ENCODE measurements at regions not wholly inside any gene's neighbourhood (a gene's known extent, or its start where the extent isn't known, plus 50 kb on each side); places are given as distances from the start of the nearest gene placed in this dataset.

DNA sequence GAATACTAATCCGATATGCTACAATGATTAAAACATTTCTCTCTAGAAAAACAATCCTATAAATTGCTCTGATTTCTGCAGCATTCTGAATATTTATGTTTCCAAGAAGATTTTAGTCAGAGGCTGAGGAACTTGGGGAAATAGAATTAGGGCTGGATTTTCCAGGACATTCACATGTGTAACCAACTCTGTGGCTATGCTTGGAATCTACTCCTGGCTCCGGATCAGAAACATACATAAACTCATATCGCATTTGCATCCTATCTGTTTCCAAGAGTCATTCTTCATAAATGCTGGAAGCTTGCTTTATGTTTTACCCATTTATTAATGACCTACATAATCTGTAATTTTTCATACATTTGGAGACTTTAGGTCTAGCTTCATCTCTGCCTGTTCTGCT lies 459.9 kb upstream of the MARCKS start:
- no peak for DNase-seq

DNA sequence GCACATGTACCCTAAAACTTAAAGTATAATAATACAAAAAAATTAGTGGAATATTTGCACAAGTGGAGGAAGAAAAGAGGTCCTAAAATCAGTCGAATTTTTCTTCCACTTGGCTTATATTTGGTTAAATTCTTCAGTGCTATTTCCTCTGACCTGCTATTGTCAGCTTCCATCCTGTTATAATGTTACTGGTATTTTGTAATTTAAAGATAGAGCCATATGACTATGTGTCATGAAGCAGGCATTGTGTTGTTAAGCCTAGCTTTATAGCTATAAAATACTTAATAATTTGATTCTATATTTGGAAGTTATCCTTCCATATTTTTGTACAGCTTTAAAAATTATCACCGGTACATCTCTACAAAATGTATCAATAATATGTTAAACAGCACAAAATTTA lies 455.9 kb upstream of the MARCKS start:
- no peak for DNase-seq

DNA sequence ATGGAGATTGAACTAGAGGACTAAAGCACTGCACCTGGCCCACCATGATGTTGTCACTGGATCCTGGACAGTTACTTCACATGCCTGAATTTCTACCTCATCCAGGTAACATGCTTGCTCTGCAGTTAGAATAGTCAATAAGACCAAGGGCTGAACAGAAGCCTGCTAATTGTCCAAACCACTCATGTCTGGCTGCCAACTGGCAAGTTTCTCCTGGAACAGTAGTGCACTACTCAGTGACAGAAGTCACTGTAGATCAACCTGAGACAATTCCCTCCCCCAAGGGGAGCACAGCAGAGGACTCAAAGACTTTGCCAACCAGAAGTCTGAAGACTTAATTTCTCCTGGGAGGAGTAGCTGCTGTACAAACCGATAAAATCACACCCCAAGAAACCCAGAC lies 454.6 kb upstream of the MARCKS start:
- peak; percentile 31 for DNase-seq

DNA sequence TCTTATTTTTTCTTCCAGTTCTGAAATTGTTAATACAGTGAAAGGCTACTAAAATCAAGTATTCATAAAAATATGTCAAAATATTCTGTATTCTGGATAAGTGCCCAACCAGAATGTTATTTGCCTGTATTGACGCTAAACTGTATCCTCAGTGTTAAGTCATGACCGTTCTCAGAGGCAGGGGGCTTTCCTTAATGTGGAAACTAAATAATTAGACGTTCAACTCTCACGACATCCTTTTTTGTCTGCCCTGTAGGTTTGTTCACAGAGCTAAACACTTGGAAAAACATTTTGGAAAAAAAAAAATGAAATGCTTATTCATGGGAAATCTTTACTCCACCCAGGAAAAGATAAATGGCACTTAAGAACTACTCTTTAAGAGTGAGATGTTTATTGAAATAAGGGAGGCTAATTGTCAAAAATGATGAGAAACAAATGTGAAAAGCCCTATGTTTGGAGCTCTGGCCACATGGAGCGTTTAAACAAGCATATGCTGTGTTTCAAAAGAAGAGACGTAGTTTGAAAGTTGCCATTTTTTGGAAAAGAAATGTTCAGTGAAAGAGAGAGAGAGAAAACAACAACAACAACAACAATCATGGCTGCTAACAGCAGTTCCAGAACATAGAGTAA lies 453.1 kb upstream of the MARCKS start:
- DNase-seq: no peak

DNA sequence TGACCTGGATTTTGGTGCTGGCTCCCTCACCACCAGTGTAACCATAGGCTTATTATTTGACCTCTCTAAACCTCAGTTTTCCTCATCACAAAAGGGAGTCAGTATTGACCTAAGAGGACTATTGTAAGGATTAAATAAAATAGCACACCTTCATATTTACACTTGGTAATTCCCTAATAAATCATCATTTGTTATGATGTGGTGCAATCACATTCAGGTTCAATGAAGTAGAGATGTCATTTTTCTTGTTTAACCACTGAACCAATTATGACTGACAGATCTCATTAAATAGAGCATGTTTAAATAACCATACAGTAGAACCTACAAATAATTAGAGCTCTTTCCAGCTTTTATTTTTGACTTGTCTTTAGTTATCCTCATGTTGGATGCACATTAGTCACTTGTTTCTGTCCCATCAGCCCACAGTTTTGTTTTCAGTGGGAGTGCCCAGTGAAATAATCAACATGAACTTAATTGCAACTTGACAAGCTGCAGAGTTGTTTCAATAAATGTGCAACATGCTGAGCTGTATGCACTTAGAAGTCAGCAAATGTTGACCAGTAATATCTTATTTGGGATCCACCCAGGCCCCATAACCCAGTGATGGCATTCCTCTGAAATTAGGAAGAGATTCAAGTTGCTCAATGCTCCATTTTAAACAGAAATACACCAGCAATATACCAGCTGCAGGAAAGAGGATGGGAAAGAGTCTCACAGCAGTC lies 451.7 kb upstream of the MARCKS start:
- no peak for DNase-seq

DNA sequence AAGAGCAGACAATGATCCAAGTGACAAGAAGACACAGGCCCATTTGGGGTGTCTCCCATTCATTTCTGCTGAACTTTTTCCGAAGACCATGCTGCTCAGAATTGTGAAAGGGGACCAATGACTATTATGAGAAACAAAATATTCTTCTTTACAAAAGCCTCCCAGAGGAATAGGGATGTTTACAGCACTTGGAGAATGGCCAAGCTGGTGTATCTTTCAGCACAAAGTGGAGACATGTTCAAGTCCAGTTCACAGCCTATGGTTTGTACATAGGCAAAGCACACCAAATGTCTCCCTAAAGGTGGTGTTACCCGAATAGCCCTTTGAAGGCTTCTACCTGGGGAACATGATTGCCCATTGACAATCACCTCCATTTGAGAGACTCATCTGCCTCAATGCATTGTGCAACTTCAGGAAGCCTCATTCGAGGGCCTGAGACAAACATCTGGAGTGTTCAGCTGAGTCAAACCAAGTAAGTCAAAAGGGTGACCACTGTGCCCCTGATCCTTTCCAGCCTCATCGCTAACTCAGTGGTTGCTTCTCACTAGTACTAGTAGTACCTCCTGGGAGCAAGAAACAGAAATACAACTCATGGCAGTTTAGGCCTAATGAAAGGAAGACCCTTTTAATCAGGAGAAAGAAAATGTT lies 451.0 kb upstream of the MARCKS start:
- peak; percentile 43 for DNase-seq

DNA sequence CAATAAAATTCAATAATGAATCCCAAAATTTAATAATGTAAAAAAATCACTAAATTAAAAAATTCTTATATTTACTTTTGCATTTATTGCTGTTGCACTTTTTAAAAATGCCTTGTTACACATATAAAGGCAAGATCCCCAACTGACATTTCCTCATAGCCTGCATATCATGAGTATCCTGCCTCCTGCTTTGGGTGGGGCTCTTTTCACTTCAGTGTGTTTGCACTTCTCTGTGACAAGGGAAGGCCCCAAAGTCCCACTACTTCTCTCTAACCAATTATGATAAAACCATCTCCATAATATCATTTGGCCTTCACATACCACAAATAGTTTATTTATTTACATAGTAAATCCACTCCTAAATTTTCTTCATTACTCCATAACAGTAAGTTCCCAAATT lies 446.1 kb upstream of the MARCKS start:
- no peak for DNase-seq

DNA sequence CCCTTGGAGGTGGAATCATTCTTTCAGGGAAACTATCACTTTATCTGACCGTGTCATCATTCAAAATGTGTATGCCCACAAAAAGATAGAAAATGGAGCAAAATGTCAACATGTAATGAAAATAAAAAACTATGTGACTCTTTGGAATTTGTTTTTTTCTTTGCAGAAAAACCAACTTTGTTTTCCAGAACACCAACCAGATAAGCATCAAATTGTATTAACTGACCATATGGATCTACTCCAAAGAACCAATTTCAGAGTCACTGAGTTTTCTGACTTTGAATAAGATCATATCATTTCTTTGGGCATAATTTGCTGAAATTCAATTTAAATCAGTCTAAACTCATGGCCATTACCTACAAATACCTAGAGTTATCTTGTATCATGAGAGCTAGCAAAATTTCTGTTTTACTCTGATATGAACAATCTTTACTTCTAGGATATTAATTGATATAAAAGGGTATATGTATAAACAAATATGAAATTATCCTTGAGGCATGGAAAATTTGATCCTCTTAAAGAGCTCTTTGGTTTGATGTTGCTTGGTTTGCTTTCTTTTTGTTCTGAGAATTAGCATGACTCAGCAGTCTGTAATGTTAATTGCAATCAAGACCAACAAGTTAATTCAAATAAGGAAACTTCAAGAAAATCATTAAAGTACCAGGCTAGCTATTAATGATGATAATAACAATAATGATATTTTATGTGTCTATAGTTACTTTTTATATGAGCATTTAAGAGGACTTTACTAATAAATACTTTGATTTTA lies 444.4 kb upstream of the MARCKS start:
- DNase-seq: no peak

DNA sequence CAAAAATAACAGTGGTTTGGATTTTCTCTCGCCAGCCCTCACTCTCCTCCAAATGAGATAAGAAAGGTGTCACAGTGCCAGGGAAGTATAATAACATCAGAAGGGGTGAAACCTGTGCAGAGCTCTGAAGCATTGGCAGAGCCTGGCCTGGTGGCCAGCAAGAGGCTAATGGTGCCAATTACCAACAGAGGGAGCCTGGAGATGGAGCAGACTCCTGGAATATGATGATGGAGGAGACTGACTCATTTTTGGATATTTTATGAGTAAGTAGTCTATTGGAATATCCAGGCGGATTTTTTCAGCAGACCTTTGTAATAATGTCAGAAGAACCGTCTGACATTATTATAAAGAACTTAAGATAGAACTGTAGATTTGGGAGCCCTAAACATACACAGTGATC lies 442.6 kb upstream of the MARCKS start:
- DNase-seq: peak; percentile 22

DNA sequence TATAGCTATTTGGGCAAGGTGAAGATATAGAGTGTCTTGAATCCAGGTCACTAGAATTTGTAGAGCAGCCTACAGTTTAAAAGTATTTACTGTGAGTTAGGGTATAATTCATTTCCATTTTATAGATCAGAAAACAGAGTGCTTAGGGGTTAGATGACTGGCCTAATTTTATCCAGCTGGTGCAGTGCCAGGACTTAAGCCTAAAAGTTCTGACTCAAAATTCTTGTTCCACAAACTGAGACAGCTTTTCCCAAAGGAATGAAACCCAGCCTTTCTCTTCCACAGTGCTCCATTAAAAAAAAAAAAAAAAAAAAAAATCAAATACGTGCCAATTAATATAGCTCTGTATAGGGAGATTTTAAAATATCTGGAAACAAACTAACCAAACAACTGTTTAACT lies 441.0 kb upstream of the MARCKS start:
- DNase-seq: no peak

DNA sequence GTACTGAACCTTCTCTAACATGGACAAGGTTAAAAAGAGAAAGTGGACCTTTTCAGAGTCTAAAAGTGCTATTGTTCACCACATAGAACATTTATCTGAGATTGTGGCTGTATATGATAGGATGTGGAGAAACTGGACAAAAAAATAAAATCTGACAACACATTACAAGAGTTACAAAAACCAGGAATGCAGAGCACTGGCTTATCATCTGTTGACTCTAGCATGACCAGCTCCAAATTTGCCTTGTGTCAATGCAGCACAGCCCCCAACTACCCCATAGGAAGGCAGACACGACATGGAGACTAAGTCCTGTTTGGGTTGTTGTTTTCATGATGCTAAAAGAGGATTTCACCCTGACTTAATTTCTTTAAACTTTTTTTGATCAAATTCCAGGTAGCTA lies 436.9 kb upstream of the MARCKS start:
- DNase-seq: no peak

DNA sequence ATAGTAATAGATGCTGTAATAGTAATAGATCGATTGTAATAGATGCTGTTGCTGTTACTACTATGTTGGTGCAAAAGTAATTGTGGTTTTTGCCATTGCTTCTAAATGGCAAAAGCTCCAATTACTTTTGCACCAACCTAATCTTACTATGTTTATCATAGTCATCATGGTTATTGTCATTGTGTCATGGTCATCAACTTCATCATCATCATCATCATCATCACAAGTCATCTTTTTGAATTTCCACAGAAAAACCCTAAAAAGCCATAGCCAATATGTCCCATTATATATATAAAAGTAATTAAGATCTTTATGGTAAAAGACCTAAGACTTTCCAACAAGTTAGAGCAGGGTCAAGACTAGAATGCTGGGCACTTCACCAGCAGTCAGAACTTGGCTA lies 435.1 kb upstream of the MARCKS start:
- DNase-seq: no peak

DNA sequence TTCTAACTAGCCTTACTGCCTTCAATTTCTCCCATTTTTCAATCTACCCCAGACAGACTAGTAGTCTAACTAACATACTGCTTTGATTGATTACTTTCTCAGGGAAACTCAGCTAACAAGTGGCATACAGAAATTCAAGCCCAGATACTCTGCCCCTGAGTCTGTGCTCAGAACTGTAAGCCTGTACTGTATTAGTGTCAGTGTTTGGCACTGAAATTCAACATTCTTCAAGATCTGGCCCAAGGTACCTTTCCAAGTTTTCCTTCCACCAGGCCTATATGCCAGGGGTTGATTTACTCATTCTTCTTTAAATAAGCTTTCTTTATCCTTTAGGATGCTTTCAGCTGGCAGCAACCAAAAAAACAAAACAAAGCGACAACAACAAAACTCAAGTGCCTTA lies 433.2 kb upstream of the MARCKS start:
- no peak for DNase-seq

DNA sequence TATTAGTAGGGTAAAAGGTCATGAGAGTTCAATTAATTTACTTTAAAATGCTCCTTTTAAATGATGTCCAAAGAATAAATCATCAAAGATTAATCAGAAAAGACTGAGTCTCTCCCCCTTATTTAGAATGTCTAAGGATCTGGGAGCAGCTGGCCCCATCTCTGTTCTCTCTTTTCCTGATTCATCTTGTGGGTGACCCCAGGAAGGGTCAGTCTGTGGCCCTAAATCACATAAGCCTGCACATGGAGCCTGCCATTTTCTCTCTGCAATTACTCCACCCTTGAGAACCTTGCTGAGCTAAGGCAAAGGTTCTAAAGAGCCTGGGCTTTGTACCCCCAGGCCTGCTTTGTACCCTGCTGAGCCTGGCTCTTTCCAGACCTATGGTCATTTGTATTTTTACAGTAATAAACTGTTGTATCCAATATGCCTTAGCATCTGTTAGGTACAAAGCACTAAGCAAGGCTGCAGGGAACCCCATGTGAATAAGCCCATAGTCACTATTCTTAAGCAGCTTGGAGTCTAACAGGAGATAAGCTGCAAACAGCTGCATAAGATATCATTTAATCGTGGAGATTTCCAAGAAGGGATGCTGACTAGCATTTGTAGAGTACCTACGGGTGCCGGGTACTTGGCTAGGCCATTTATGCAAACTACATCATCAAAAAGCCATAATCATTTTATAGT lies 431.0 kb upstream of the MARCKS start:
- no peak for DNase-seq

DNA sequence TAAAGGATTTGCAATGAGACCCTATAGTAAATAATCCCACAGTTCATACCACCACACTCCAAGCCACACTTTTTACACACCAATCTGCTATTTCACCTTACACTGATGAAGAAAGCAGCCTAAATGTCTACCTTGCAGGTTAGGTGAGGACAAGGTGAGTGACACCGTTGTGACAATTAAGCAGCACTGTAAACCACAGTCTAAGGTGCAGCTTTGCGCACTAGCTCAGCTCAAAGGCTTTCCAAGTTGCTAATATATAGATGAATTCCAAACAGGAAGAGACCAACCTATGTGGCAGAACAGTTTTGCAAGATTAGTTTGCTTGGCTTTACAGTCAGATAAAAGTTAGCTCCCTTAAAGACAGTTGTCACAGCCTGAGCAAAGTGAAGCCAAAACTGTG lies 429.5 kb upstream of the MARCKS start:
- DNase-seq: no peak

DNA sequence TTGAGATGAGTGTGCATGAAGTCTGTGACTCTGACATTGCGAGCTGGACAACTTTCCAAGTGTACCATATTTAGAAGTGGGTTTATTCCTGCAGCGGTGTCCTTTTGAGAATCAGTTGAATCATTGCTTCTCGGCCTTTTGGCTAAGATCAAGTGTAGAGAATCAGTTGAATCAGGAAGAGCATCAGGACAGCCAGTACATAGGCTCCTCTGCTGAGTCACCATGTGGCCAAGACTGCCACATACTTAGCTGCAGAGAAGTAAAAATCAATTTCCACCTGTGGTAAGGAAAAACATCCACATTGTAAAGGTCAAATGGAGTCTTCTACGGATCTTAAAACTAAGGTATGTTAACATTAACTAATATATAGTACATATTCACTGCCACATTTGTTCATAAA lies 428.4 kb upstream of the MARCKS start:
- DNase-seq: no peak

DNA sequence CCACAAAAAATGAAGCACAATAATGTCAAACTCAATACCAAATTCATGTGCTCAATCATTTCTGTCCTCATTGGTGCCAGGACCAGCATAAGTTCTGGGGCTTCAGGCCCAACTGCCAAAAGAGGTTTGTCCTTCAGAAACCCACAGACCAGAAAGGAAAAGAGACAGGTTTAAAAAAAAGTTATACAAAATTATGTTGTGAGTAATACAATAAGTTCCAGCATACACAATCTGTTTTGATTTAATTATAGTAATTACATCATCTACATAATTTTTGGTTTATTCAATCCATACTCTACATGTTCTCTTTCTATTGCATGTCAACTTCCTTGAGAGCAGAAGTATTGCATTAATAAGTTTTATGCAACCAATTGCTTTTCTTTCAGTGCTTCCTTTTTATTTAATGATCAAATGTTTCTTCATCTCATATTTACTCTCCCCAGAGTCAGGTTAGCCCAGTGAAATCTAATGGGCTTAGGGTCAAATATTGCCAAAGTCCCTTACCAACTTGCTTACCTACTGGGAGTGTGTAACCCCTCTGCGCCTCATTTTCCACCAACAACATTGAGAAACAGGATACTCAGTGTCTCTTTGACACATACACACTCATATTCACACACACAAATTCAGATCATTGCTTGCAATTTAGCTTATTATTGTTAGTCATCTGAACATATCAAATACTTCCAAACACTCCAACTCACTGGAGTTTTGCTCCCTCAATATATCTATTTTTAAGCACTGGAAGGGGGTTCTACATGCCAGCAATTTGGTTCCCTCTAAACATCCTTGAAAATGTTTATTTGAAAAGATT lies 424.4 kb upstream of the MARCKS start:
- DNase-seq: no peak

DNA sequence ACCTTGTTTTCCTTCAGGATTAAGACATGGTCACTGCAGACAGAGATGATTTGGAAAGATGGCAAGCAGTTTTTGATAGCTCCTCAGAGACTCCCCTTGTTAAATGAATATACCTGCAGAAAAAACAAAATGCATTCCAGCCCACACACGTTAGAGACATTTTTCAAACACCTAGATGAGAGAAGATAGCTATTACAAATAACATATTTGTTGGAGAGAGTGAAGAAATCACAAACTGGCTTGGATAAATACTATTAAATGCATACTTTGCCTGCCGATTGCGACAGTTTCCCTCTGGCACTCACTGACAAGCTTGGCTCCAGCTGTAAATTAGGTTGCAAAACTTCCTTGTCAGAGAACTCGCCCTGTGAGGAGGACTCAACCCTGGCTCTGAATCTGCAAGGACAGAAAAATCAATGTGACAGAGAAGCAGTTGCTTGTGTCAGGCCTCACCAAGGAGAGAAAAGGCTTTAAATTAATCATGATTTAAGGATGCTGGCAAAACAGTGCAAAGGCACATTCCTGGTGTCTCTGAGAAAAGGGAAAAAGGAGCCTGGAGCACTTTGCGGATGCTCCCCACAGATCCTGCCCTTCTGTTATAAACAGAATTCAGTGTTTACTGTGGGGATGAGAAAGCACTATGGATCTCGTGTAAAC lies 423.7 kb upstream of the MARCKS start:
- DNase-seq: no peak

DNA sequence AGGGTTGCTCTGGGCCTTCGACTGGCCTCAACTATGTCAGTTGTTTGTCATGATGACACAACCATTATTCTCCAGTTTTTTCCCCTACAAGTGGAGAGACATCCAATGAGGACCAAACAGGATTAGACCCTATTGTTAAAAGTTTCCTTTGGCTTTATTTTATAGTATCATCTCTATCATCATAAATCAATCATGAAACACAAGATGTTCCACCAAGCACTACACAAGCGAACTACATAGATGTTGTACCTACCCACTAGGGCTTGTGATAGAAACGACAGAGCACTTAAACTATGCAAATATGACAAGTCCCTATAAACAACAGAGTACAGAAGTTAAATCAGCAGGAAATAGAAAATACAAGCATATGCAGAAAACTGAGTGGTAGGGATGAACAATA lies 422.5 kb upstream of the MARCKS start:
- no peak for DNase-seq

DNA sequence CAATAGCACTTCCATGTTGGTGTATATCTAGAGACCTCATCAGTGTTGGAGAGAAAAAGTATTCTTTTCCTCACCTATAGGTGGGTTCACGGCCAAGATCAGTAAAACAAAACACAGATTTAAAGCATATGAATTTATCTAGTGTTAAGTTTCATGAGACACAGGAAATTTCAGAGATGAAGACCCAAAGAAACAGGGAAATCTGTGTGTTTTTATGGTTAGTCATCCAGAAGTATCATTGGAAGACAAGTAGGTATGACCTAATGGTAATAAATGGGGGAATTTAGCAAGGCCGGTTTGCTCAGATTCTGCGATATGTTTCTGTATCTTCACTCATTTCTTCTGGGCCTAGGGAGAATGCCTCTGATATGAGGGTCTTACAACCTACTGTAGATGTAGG lies 419.6 kb upstream of the MARCKS start:
- DNase-seq: no peak

DNA sequence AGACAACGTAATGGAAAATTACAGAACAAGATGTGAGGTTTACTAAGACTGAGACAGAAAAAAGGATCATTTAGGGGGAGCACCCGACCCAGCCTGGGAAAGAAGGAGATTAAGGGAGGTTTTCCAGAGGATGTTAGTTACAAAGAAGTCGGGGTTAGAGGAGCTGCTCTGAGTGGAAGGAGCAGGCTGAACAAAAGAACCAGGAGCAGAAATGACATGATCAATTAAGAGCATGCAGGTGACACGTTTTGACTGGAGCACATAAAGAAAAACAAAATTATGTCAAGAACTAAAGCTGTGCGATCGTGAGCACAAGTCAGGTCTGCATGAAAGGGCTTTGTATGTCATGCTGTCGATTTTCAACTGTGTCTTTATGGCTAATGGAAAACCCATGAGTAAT lies 417.3 kb upstream of the MARCKS start:
- no peak for DNase-seq

DNA sequence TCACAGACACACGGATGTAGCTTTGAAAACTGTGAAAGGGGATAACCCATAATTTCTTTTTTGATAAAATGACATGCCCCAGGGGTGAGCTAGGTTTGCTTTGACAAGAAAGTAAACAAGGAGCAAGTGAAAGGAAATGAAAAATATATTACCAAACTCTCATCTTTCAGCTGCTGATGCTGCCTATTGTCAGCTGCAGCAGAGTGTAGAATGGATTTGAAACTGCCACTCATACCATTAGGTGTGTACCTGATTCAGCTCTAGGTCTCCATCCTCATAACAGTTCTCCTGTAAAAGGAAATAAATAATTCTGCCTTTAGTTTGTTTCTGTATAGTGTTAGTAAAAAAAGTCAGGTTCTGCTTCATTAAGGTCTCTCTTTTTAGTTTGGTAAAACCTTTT lies 415.1 kb upstream of the MARCKS start:
- no peak for DNase-seq

Measured in NCI-H2171 treated with DMSO at 0.1 percent for 48 hours (cell line).